Gastrocnemius medialis (tissue), 4 donors: ENCODE measurements at regions not wholly inside any gene's neighbourhood (a gene's known extent, or its start where the extent isn't known, plus 50 kb on each side); places are given as distances from the start of the nearest gene placed in this dataset.

Source experiments
- POLR2A ChIP-seq, 2 donors: fragments of 450-650 bp; IDR thresholded peaks; one replicate each; pipeline ENCODE4 v1.6.1; 2017; ENCODE audit warnings: antibody characterized with exemption in 2 of 2, mild to moderate bottlenecking in 2 of 2, moderate library complexity in 2 of 2
- TF ChIP-seq, protein P1 (sequence below), 5 experiments: fragments of 450-650 bp in 3 of 5; fragments of 200-600 bp in 2 of 5; sonication (generic) in 2 of 5; IDR thresholded peaks in 4 of 5; conservative IDR thresholded peaks in 1 of 5; 1 replicate in 4 of 5; 2 replicates in 1 of 5; pipeline ENCODE4 v1.5.1; 2016 to 2019; ENCODE audit warnings: antibody characterized with exemption in 5 of 5, mild to moderate bottlenecking in 3 of 5, moderate library complexity in 3 of 5

DNA sequence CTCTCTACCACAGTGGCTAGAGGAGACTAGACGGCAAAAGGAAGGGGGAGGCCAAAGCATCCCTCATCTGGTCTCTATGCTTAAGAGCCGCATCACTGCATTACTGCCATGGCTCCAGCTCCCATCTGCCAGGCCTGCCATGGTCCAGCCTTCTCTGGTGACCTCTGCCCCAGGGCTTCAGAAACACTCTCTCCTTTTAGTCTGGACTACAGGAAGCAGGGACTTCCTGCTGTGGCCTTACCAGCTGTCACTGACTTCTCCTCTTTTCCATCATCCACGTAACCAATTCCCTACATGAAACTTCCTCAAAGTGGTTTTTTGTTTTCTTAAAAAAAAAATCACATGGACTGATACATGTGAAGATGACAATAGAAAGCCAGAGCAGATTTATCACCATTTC, 323.1 kb upstream of the NFIA start:
- TF ChIP-seq, protein P1, sequence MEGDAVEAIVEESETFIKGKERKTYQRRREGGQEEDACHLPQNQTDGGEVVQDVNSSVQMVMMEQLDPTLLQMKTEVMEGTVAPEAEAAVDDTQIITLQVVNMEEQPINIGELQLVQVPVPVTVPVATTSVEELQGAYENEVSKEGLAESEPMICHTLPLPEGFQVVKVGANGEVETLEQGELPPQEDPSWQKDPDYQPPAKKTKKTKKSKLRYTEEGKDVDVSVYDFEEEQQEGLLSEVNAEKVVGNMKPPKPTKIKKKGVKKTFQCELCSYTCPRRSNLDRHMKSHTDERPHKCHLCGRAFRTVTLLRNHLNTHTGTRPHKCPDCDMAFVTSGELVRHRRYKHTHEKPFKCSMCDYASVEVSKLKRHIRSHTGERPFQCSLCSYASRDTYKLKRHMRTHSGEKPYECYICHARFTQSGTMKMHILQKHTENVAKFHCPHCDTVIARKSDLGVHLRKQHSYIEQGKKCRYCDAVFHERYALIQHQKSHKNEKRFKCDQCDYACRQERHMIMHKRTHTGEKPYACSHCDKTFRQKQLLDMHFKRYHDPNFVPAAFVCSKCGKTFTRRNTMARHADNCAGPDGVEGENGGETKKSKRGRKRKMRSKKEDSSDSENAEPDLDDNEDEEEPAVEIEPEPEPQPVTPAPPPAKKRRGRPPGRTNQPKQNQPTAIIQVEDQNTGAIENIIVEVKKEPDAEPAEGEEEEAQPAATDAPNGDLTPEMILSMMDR (IDR thresholded peaks at IDR 0.05 in 4 of 5, conservative IDR thresholded peaks at IDR 0.05 in 1 of 5) = no peak
- no peak for TF ChIP-seq POLR2A (IDR thresholded peaks at IDR 0.05)
